GM21717 (cell line): ENCODE measurements at regions not wholly inside any gene's neighbourhood (a gene's known extent, or its start where the extent isn't known, plus 50 kb on each side); places are given as distances from the start of the nearest gene placed in this dataset.

Source experiments
- ATAC-seq: cut with Tn5 transposase; IDR thresholded peaks from one replicate; pipeline ENCODE4 v1.9.1; 2021; ENCODE audit warnings: mild to moderate bottlenecking, moderate library complexity; ENCODE audit not compliant: unreplicated experiment

GRCh38 chr10:88125766-88126165 is 262.3 kb downstream of the PTEN start:
- ATAC-seq, result no peak

GRCh38 chr10:88126699-88127098 is 263.3 kb downstream of the PTEN start:
- ATAC-seq, result no peak

GRCh38 chr10:88127269-88127668 is 263.8 kb downstream of the PTEN start:
- no peak for ATAC-seq

- no peak for ATAC-seq
Measured at GRCh38 chr10:88127766-88128165, 264.3 kb downstream of the PTEN start.

GRCh38 chr10:88129013-88129412 is 265.6 kb downstream of the PTEN start:
- ATAC-seq, result no peak

- ATAC-seq, result no peak
Measured at GRCh38 chr10:88130912-88131311, 267.5 kb downstream of the PTEN start.

- ATAC-seq, result no peak
Measured at GRCh38 chr10:88131511-88132139, 268.2 kb downstream of the PTEN start.

- ATAC-seq, result no peak
Measured at GRCh38 chr10:88136712-88137111, 273.3 kb downstream of the PTEN start.

- peak; percentile 91 for ATAC-seq
Measured at GRCh38 chr10:88138319-88138848, 275.0 kb downstream of the PTEN start.

- no peak for ATAC-seq
Measured at GRCh38 chr10:88147000-88147798, 283.8 kb downstream of the PTEN start.

- ATAC-seq, result no peak
Measured at GRCh38 chr10:88149906-88150305, 286.5 kb downstream of the PTEN start.

GRCh38 chr10:88150339-88150738 is 286.9 kb downstream of the PTEN start:
- no peak for ATAC-seq

- peak; percentile 68 for ATAC-seq
Measured at GRCh38 chr10:88152728-88153133, 289.3 kb downstream of the PTEN start.

GRCh38 chr10:88154596-88155250 is 291.3 kb downstream of the PTEN start:
- no peak for ATAC-seq

GRCh38 chr10:88156341-88156740 is 292.9 kb downstream of the PTEN start:
- ATAC-seq, result no peak

GRCh38 chr10:88157981-88158465 is 294.6 kb downstream of the PTEN start:
- ATAC-seq, result no peak

GRCh38 chr10:88158526-88159122 is 295.2 kb downstream of the PTEN start:
- ATAC-seq, result no peak

- ATAC-seq, result no peak
Measured at GRCh38 chr10:88159127-88159829, 295.9 kb downstream of the PTEN start.

GRCh38 chr10:88161070-88161469 is 297.6 kb downstream of the PTEN start:
- ATAC-seq, result no peak

- ATAC-seq, result no peak
Measured at GRCh38 chr10:88161756-88162155, 298.3 kb downstream of the PTEN start.

GRCh38 chr10:88162852-88163251 is 299.4 kb downstream of the PTEN start:
- no peak for ATAC-seq
